ENCODE measurements at regions not wholly inside any gene's neighbourhood (a gene's known extent, or its start where the extent isn't known, plus 50 kb on each side); places are given as distances from the start of the nearest gene placed in this dataset.

- DNase-seq, result peak; percentile 28
- TF ChIP-seq CTCF (IDR thresholded peaks at IDR 0.05), result peak; percentile 48
- H3K27me3 Mint-ChIP-seq (ENCODE audit: low read depth, poor library complexity), result no peaks in the 10 kb centered on the region
These were observed 714.5 kb upstream of the EYS start for GRCh38 chr6:66421570-66421969.

GRCh38 chr6:66418906-66419305, 711.9 kb upstream of the EYS start:
- DNase-seq, result no peak
- TF ChIP-seq CTCF (IDR thresholded peaks at IDR 0.05), result no peak
- Mint-ChIP-seq H3K9me3 (no peaks in the 10 kb centered on the region), H3K27ac (no peak overlapping the region), H3K27me3 (ENCODE audit: low read depth, poor library complexity) (no peaks in the 10 kb centered on the region), H3K4me1 (no peaks in the 10 kb centered on the region), H3K4me3 (no peak overlapping the region), H3K36me3 (ENCODE audit: low read depth) (no peaks in the 10 kb centered on the region)

More at GRCh38 chr6:66421570-66421969, 714.5 kb upstream of the EYS start:
- no peak overlapping the region for H3K27ac Mint-ChIP-seq
- no peak overlapping the region for H3K4me3 Mint-ChIP-seq
- H3K4me1 Mint-ChIP-seq, result no peaks in the 10 kb centered on the region
- peaks cover 11% of the 10 kb centered on the region for H3K9me3 Mint-ChIP-seq
- H3K36me3 Mint-ChIP-seq (ENCODE audit: low read depth), result no peaks in the 10 kb centered on the region

- no peaks in the 10 kb centered on the region for H3K4me1 Mint-ChIP-seq
- H3K36me3 Mint-ChIP-seq (ENCODE audit: low read depth), result no peaks in the 10 kb centered on the region
- H3K4me3 Mint-ChIP-seq, result no peak overlapping the region
- H3K27ac Mint-ChIP-seq, result no peak overlapping the region
- no peak for DNase-seq
- no peak for TF ChIP-seq CTCF (IDR thresholded peaks at IDR 0.05)
- no peaks in the 10 kb centered on the region for H3K27me3 Mint-ChIP-seq (ENCODE audit: low read depth, poor library complexity)
- H3K9me3 Mint-ChIP-seq, result no peaks in the 10 kb centered on the region
These were observed 696.9 kb upstream of the EYS start for GRCh38 chr6:66403966-66404365.

- DNase-seq, result no peak
- no peaks in the 10 kb centered on the region for H3K9me3 Mint-ChIP-seq
- H3K36me3 Mint-ChIP-seq (ENCODE audit: low read depth), result no peaks in the 10 kb centered on the region
- no peak for TF ChIP-seq CTCF (IDR thresholded peaks at IDR 0.05)
- no peaks in the 10 kb centered on the region for H3K27me3 Mint-ChIP-seq (ENCODE audit: low read depth, poor library complexity)
- H3K4me3 Mint-ChIP-seq, result no peak overlapping the region
- no peaks in the 10 kb centered on the region for H3K4me1 Mint-ChIP-seq
- no peak overlapping the region for H3K27ac Mint-ChIP-seq
These were observed 695.8 kb upstream of the EYS start for GRCh38 chr6:66402873-66403272.

- H3K4me3 Mint-ChIP-seq, result no peak overlapping the region
- DNase-seq, result no peak
- H3K4me1 Mint-ChIP-seq, result no peaks in the 10 kb centered on the region
- no peak overlapping the region for H3K27ac Mint-ChIP-seq
- H3K36me3 Mint-ChIP-seq (ENCODE audit: low read depth), result no peaks in the 10 kb centered on the region
- peaks cover 17% of the 10 kb centered on the region for H3K9me3 Mint-ChIP-seq
- H3K27me3 Mint-ChIP-seq (ENCODE audit: low read depth, poor library complexity), result peaks cover 4% of the 10 kb centered on the region
- no peak for TF ChIP-seq CTCF (IDR thresholded peaks at IDR 0.05)
These were observed 689.5 kb upstream of the EYS start for GRCh38 chr6:66396549-66396948.

- no peak for TF ChIP-seq CTCF (IDR thresholded peaks at IDR 0.05)
- Mint-ChIP-seq H3K27ac (no peak overlapping the region), H3K36me3 (ENCODE audit: low read depth) (no peaks in the 10 kb centered on the region), H3K4me1 (no peaks in the 10 kb centered on the region), H3K27me3 (ENCODE audit: low read depth, poor library complexity) (peaks cover 4% of the 10 kb centered on the region), H3K9me3 (peaks cover 17% of the 10 kb centered on the region), H3K4me3 (no peak overlapping the region)
- no peak for DNase-seq
These were observed 689.1 kb upstream of the EYS start for GRCh38 chr6:66396145-66396544.
